Thoracic aorta (tissue), 2 donors: ENCODE measurements at regions not wholly inside any gene's neighbourhood (a gene's known extent, or its start where the extent isn't known, plus 50 kb on each side); places are given as distances from the start of the nearest gene placed in this dataset.

Experiments used
- ATAC-seq: fragments of 150-250 bp; one replicate; pipeline ENCODE4 v1.8.0; 2017; ENCODE audit warnings: low read depth; ENCODE audit not compliant: insufficient number of reproducible peaks, low FRiP score
- DNase-seq: peaks from one replicate; pipeline ENCODE4 v3.0.0-alpha.2; 2020; ENCODE audit warnings: low spot score
- H3K27ac ChIP-seq, 2 donors: fragments of 200-600 bp; sonication (generic); 1 replicate in 1 of 2; 2 replicates in 1 of 2; pipeline ENCODE4 v1.5.1; 2016; ENCODE audit warnings: mild to moderate bottlenecking in 2 of 2, moderate library complexity in 2 of 2
- H3K27me3 ChIP-seq: fragments of 200-600 bp; sonication (generic); replicated peaks from 2 replicates; pipeline ENCODE4 v1.6.0; 2016; ENCODE audit warnings: mild to moderate bottlenecking; ENCODE audit not compliant: insufficient read depth
- H3K36me3 ChIP-seq: fragments of 200-600 bp; sonication (generic); one replicate; pipeline ENCODE4 v1.5.1; 2016
- H3K4me1 ChIP-seq, 2 donors: fragments of 200-600 bp; sonication (generic); 1 replicate in 1 of 2; 2 replicates in 1 of 2; pipeline versions ENCODE4 v1.5.1 to v1.6.0; 2016; ENCODE audit warnings: low read depth in 2 of 2, mild to moderate bottlenecking in 1 of 2; ENCODE audit not compliant: control insufficient read depth in 1 of 2
- H3K4me3 ChIP-seq: fragments of 200-600 bp; sonication (generic); 2 replicates; pipeline ENCODE4 v1.5.1; 2016; ENCODE audit warnings: mild to moderate bottlenecking
- H3K9me3 ChIP-seq: fragments of 200-600 bp; sonication (generic); 2 replicates; pipeline ENCODE4 v1.5.1; 2016
- TF ChIP-seq, protein P1 (sequence below): fragments of 200-600 bp; sonication (generic); IDR thresholded peaks from one replicate; pipeline ENCODE4 v1.5.1; 2019; ENCODE audit warnings: antibody characterized with exemption

DNA sequence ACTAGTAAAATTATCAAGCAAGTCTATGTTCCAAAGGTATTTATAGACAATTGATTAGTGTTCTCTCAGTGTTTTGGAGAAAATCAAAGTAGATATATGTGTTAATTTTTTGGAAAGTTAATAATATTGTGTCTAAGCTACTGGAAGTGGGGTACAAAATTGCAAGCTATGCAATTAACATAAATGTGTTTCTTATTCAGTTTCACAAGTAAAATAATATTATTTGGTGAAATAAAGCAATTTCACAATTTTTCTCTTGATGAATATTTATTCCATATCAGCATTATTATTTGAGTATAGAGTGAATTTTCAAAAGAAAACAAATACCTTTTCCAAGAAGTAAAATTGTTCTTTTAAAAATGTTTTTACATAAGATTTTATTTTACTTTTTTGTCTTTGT is 1047.7 kb downstream of the TBL1XR1 start:
- Histone ChIP-seq H3K27ac (no peak overlapping the region), H3K9me3 (no peaks in the 10 kb centered on the region), H3K27me3 (no peaks in the 10 kb centered on the region), H3K36me3 (no peaks in the 10 kb centered on the region), H3K4me1 (no peaks in the 10 kb centered on the region), H3K4me3 (no peak overlapping the region)
- DNase-seq (no peak), ATAC-seq (no peak)
- TF ChIP-seq, protein P1, sequence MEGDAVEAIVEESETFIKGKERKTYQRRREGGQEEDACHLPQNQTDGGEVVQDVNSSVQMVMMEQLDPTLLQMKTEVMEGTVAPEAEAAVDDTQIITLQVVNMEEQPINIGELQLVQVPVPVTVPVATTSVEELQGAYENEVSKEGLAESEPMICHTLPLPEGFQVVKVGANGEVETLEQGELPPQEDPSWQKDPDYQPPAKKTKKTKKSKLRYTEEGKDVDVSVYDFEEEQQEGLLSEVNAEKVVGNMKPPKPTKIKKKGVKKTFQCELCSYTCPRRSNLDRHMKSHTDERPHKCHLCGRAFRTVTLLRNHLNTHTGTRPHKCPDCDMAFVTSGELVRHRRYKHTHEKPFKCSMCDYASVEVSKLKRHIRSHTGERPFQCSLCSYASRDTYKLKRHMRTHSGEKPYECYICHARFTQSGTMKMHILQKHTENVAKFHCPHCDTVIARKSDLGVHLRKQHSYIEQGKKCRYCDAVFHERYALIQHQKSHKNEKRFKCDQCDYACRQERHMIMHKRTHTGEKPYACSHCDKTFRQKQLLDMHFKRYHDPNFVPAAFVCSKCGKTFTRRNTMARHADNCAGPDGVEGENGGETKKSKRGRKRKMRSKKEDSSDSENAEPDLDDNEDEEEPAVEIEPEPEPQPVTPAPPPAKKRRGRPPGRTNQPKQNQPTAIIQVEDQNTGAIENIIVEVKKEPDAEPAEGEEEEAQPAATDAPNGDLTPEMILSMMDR, result no peak

DNA sequence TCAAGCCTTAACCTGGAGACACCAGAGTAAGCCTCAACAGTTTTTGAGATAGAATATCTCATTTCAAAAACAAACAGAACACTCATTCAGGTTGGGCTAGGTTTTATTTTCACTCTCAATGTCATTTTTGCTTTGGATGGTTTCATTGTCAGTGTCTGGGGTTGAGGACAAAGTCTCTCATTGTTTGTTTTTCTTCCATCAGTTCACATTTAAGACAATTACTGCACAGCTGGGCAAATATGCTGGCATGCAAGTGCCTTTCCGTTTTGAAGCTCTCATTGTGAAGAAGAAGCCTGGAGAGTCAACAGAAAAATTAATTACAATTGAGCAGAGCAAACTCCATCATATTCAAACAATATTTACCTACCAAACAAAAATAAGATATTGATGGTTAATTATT is 1050.0 kb downstream of the TBL1XR1 start:
- Histone ChIP-seq H3K4me1 (no peaks in the 10 kb centered on the region), H3K36me3 (no peaks in the 10 kb centered on the region), H3K27me3 (no peaks in the 10 kb centered on the region), H3K9me3 (no peaks in the 10 kb centered on the region), H3K4me3 (no peak overlapping the region), H3K27ac (no peak overlapping the region)
- DNase-seq (no peak), ATAC-seq (no peak)
- TF ChIP-seq, protein P1, result no peak

DNA sequence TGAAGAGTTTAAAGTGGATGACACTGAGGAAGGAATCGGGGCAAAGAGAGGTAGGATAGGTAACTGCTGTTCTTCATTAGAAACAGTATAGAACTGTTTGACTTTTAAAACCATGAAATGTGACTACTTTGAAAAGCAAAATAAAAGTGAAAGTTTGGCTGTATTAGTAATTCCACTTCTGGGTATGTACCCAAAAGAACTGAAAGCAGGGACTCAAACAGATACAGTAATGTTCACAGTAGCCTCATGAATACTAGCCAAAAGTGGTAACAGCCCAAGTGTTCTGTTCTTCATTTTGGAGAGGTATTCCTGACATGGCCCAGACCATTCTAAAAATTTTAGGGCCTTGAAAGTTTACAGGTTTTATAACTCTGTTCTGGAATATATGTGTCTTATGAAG is 1055.4 kb downstream of the TBL1XR1 start:
- Histone ChIP-seq H3K36me3 (no peaks in the 10 kb centered on the region), H3K9me3 (no peaks in the 10 kb centered on the region), H3K27ac (no peak overlapping the region), H3K27me3 (no peaks in the 10 kb centered on the region), H3K4me3 (no peak overlapping the region), H3K4me1 (no peaks in the 10 kb centered on the region)
- TF ChIP-seq, protein P1, result no peak
- DNase-seq (no peak), ATAC-seq (no peak)

DNA sequence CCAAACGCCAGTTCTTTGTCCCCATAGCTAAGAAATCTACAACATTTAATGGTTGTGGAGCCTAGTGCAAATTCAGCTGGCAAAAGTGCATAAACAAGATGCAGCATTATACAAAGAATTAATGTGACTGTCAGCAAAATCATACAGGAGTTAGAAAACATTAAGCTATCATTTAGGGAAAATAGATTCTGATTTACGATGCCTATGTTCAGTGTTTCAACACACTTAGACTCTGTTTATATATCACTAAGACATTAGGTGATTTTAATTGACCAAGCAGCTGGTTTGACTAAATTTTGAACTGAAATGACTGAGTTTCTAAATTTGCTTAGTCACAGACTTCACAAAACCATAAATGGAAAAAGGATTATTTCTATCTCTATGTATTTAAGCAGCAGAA is 1076.8 kb downstream of the TBL1XR1 start:
- Histone ChIP-seq H3K27me3 (no peaks in the 10 kb centered on the region), H3K36me3 (no peaks in the 10 kb centered on the region), H3K4me1 (no peaks in the 10 kb centered on the region), H3K9me3 (no peaks in the 10 kb centered on the region), H3K27ac (no peak overlapping the region), H3K4me3 (no peak overlapping the region)
- TF ChIP-seq, protein P1, result no peak
- ATAC-seq (no peak), DNase-seq (no peak)

DNA sequence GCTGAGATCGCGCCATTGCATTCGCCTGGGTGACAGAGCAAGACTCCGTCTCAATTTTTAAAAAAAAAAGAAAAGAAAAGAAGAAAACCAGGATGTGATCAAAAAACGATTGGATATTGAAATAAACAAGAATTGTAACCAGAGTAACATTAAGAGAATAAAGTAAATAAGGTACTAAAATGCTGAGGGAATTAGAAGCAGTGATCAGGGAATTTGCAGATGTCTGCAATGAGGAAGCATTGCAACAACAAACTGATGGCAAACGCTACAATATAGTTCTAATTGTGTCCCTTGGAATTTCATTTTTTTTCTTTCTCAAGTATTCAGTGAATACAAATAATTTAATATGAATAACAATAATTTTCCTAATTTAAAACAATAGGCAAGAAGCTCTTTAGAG is 1077.5 kb downstream of the TBL1XR1 start:
- no peaks in the 10 kb centered on the region for H3K4me1 ChIP-seq
- no peaks in the 10 kb centered on the region for H3K9me3 ChIP-seq
- TF ChIP-seq, protein P1, result no peak
- no peak overlapping the region for H3K4me3 ChIP-seq
- H3K36me3 ChIP-seq, result no peaks in the 10 kb centered on the region
- H3K27ac ChIP-seq, result no peak overlapping the region
- ATAC-seq (no peak), DNase-seq (no peak)
- H3K27me3 ChIP-seq, result no peaks in the 10 kb centered on the region
